Thyroid gland (tissue), 4 donors: ENCODE measurements at regions not wholly inside any gene's neighbourhood (a gene's known extent, or its start where the extent isn't known, plus 50 kb on each side); places are given as distances from the start of the nearest gene placed in this dataset.

Experiments used
- CTCF ChIP-seq, 6 experiments: fragments of 200-600 bp in 3 of 6; fragments of 450-650 bp in 3 of 6; sonication (generic) in 3 of 6; IDR thresholded peaks; one replicate each; pipeline ENCODE4 v1.5.1; 2016 to 2019; ENCODE audit warnings: antibody characterized with exemption in 6 of 6, mild to moderate bottlenecking in 2 of 6, inconsistent platforms in 1 of 6, moderate library complexity in 1 of 6
- POLR2A ChIP-seq, 2 donors: fragments of 450-650 bp; IDR thresholded peaks; one replicate each; pipeline ENCODE4 v1.6.1; 2017; ENCODE audit warnings: antibody characterized with exemption in 2 of 2, mild to moderate bottlenecking in 2 of 2, moderate library complexity in 1 of 2

- TF ChIP-seq CTCF (IDR thresholded peaks at IDR 0.05) = no peak
- TF ChIP-seq POLR2A (IDR thresholded peaks at IDR 0.05) = no peak
These were observed 472.2 kb downstream of the TDRD3 start for GRCh38 chr13:60869225-60869624.
